Activated CD8-positive, alpha-beta memory T cell treated with anti-CD3 and anti-CD28 coated beads for 36 hours (primary cell): ENCODE measurements at regions not wholly inside any gene's neighbourhood (a gene's known extent, or its start where the extent isn't known, plus 50 kb on each side); places are given as distances from the start of the nearest gene placed in this dataset.

Source experiments
- CTCF ChIA-PET: fragments of 350-600 bp; sonication (Branson Sonifier 250); formaldehyde crosslinking; loops from one replicate; lab custom pipeline; 2021; ENCODE audit warnings: antibody characterized with exemption; lab: Charles Lee
- POLR2A ChIA-PET: fragments of 350-600 bp; sonication (Branson Sonifier 250); formaldehyde crosslinking; loops from one replicate; lab custom pipeline; 2021; ENCODE audit warnings: antibody characterized with exemption; lab: Charles Lee

- ChIA-PET POLR2A (no interaction called here), CTCF (no interaction called here)
These were observed 110.2 kb upstream of the CCDC68 start for GRCh38 chr18:55069497-55069896.

- CTCF ChIA-PET, result no interaction called here
- POLR2A ChIA-PET, result no interaction called here
These were observed 105.5 kb upstream of the CCDC68 start for GRCh38 chr18:55064760-55065159.

GRCh38 chr18:55064073-55064472, 104.8 kb upstream of the CCDC68 start:
- POLR2A ChIA-PET, result no interaction called here

GRCh38 chr18:55054021-55054990, 95.0 kb upstream of the CCDC68 start:
- ChIA-PET POLR2A (no interaction called here), CTCF (no interaction called here)

More at GRCh38 chr18:55064073-55064472, 104.8 kb upstream of the CCDC68 start:
- CTCF ChIA-PET, result no interaction called here

- CTCF ChIA-PET, result no interaction called here
- POLR2A ChIA-PET, result no interaction called here
These were observed 89.6 kb upstream of the CCDC68 start for GRCh38 chr18:55048892-55049291.

GRCh38 chr18:55047546-55047945, 88.3 kb upstream of the CCDC68 start:
- ChIA-PET CTCF (no interaction called here), POLR2A (no interaction called here)

GRCh38 chr18:55041366-55041765, 82.1 kb upstream of the CCDC68 start:
- ChIA-PET POLR2A (no interaction called here), CTCF (no interaction called here)

- ChIA-PET CTCF (no interaction called here), POLR2A (no interaction called here)
These were observed 78.9 kb upstream of the CCDC68 start for GRCh38 chr18:55038162-55038561.

GRCh38 chr18:55034742-55035141, 75.5 kb upstream of the CCDC68 start:
- CTCF ChIA-PET, result no interaction called here
- POLR2A ChIA-PET, result no interaction called here

GRCh38 chr18:55031979-55032378, 72.7 kb upstream of the CCDC68 start:
- ChIA-PET CTCF (no interaction called here), POLR2A (no interaction called here)

- ChIA-PET POLR2A (no interaction called here), CTCF (no interaction called here)
These were observed 72.3 kb upstream of the CCDC68 start for GRCh38 chr18:55031576-55031975.

GRCh38 chr18:55031164-55031563, 71.9 kb upstream of the CCDC68 start:
- ChIA-PET CTCF (no interaction called here), POLR2A (no interaction called here)

GRCh38 chr18:55024564-55024963, 65.3 kb upstream of the CCDC68 start:
- POLR2A ChIA-PET, result no interaction called here
- CTCF ChIA-PET, result no interaction called here

- ChIA-PET CTCF (no interaction called here), POLR2A (no interaction called here)
These were observed 59.3 kb upstream of the CCDC68 start for GRCh38 chr18:55018602-55019001.

- ChIA-PET POLR2A (no interaction called here), CTCF (no interaction called here)
These were observed 54.8 kb upstream of the CCDC68 start for GRCh38 chr18:55014095-55014494.

- CTCF ChIA-PET, result no interaction called here
- POLR2A ChIA-PET, result no interaction called here
These were observed 54.4 kb upstream of the CCDC68 start for GRCh38 chr18:55013685-55014084.

- CTCF ChIA-PET, result no interaction called here
- POLR2A ChIA-PET, result no interaction called here
These were observed 53.8 kb upstream of the CCDC68 start for GRCh38 chr18:55013086-55013485.

GRCh38 chr18:55012008-55012407, 52.7 kb upstream of the CCDC68 start:
- POLR2A ChIA-PET, result no interaction called here
- CTCF ChIA-PET, result no interaction called here
